HG03439 (cell line): ENCODE measurements at regions not wholly inside any gene's neighbourhood (a gene's known extent, or its start where the extent isn't known, plus 50 kb on each side); places are given as distances from the start of the nearest gene placed in this dataset.

ENCODE experiments used
- ATAC-seq: cut with Tn5 transposase; IDR thresholded peaks from one replicate; pipeline ENCODE4 v1.9.1; 2021; ENCODE audit warnings: mild to moderate bottlenecking, moderate library complexity; ENCODE audit not compliant: unreplicated experiment

DNA sequence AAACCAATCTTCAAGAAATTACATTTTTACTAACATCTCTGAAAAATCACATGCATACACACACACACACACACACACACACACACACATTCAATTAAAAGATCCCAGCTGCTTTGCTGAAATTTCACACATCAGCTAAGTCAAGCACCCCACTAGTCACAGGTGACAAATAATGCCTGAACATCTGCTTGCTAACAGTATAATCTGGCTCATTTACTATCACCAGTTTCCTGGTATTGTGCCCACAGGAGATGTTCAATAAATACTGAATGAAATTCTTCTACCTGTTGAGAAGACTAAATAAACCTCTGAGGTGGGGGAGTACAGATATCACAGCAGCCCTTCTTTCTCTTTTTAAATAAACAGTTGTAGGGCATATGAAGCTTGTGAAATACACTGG is 994.0 kb downstream of the ARAP2 start:
- no peak for ATAC-seq

DNA sequence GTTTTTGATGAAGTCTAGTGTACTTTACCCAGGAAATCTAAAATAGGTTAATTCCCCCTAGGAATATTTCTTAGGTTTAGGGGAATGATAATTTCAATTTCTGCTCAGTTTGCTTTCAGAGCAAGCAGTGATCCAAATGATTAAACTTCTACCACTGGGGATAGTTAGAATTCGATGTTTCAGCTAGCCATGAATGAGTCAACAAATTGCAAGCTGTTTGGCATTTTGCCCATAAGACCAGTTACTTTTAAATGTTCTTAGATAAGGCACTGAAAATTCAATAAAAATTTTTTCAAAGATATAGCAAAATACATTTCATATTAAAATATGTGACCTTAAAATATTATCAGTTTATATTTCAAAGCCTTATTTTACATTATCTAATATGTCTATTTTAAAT is 993.6 kb downstream of the ARAP2 start:
- ATAC-seq: no peak

DNA sequence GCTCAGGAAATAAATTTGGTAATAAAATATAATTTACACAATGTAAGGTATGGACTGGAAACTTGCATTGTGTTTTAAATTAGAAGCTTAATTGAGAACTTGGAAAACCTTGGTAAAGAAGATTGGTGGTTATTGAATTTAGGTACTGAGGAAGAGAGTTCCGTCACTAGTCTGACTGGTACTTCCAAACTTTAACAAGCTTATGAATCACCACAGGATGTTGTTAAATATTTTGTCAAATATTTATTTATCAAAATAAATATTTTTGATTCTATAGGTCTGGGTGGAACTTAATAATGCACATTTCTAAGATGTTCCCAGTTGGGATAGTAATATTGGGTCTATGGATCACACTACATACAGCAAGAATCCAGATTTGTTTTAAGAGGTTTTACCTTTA is 992.2 kb downstream of the ARAP2 start:
- ATAC-seq: no peak

DNA sequence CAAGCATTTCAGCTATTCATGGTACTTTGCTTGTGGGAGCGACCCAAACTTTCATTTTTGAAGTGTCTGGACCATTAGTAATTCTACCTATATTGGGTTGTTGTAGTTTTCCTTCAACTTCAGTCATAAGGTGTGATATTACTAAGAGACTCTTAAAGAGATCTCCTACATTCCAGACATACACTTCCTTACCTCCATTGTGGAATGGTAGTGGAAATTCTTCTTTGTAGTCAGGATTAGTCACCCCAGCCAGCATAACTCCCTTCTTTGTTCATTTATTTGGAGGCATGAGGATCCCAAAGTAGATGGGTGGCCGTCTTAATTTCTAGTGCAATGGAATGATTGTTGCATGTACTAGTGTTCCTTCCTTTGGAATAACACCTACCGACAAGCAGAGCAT is 991.4 kb downstream of the ARAP2 start:
- ATAC-seq: no peak

DNA sequence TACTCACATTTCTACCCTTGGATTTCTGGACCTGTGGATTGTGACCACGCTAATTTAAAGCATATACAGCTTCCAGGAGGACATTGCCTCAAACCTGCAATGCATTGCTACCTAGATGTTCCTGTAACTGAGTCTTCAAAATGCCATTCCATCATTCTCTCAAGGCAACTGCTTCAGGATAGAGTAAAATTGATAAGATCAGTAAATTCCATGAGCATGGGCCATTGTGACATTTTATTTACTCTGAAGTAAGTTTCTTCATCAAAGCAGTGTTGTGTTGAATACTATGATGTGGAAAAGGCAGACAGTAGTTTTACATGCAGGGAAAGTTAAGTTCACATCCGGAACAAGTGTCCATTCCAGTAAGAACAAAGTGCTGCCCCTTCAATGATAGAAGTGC is 991.0 kb downstream of the ARAP2 start:
- no peak for ATAC-seq

DNA sequence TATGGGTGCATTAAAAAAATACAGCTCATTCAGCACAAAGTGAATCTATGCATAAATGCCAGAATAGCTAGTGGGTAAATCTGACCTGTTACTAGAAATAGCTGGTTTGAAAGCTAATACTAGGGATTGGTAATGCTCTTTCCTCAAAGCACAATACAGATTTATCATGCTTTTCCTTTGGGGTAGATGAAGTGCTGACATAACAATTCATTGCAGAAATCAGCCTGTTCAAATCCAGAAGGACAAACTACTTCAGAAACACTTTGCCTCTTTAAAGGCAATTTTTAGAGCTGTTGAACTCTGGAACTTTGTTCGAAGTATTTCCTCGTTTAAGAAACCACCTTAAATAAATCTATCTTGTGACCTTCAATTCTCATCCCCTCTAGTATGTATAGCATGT is 957.9 kb downstream of the ARAP2 start:
- ATAC-seq: no peak

DNA sequence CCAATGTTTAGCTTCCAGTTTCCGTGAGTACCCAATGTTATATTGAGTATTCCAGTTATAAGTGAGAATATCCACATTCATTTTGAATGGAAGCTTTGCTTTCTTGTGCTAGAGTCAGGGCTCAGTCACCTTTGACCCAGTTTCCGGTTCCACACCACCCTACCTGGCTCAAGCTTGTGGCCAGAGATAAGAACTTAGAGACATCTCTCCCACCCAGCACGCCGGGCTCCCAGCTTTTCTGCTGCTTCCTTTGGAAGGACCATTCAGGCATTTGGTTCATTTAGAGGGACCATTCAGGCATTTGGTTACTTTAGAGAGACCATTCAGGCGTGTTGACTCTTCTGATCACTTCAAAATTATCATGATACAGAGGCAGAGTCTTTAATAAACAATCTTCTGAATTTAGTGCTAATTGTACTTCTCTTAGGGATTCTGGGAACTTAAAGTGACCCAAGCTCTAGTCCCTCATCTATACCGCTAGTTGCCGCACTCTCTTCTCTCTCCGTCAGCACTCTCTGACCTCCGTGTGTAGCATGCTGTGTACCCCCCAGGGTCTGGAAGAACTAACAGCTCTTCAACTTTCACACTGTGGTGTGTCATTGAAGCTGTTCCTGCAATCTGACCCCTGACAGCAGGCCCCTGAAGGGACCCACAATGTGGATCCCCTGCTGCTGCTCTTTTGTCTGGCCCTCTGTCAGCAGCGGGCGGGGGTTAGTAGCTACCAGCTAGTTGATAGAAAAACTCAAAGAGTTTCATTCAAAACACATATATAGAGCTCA is 943.1 kb downstream of the ARAP2 start:
- no peak for ATAC-seq

DNA sequence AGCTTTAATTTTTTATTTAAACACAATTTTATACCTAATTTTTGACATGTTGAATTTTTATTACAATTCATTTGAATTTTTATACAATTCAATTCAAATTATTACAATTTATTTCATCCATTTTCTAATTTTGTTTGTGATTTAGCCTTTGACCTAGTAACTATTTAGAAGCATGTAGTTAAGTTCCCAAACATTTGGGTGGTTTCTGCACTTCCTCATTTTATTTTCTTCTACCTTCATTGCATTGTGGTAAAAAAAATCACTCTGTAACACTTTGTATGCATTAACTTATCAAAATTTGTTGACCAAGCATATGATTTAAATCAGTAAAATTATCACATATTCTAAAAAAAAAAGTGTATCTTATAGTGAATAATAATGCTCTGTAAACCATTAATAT is 928.9 kb downstream of the ARAP2 start:
- no peak for ATAC-seq

DNA sequence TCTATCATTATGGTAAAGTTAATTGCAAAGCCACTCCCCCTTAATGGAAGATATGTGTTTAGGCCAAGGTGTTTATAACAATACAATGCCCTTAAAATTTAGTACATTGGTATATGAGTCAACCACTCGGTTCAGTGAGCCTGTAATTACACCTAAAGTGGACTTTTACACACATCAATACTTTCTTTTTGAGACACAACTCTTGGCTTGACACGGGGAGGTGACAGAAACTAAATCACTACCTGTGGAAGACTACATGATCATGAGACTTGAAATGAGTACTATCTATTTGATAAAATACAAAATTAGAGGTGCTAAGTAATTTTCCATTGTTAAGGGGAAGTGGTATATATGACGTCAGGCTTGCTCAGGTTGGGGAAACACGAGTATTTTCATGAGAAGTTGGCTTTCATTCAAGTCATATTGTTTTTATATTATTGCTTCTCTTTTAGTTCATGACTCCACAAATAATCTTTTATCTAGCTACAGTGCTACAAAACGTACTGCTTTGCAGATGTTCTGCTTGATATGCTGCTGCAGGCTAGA is 918.3 kb downstream of the ARAP2 start:
- ATAC-seq: no peak

DNA sequence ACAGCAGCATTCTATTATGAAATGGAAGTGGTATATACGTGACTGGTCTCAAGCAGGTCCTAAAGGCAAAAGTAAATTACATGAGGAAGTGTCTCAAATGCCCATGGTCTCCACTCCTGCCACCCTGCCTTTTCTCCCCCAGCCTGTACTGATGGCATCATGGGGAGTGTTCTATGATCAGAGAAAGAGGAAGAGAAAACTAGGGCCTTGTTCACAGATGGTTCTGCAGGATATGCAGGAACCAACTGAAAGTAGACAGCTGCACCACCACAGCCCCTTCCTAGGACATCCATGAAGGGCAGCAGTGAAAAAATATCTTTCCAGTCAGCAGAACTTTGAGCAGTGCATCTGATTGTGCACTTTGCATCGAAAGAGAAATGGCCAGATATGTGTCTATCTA is 901.5 kb downstream of the ARAP2 start:
- ATAC-seq: no peak

DNA sequence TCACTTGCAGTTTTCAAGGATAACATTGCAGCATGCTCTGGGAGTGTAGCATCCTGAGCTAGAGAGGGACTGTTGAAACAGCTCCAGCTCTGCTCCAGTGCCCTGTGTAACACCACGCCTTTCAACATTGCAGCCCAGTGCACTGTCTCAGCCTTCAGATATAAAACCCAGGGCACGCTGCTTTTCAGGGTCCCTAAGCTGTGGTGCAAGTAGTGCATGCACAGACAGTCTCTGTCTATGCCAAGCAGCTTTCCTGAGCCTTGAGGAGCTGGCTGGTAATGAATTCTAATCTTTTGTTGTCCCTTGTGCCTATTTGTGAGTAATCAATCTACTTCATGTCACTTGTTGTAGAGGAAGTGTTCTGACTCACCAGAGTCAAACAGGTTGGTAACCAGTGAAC is 897.0 kb downstream of the ARAP2 start:
- no peak for ATAC-seq

DNA sequence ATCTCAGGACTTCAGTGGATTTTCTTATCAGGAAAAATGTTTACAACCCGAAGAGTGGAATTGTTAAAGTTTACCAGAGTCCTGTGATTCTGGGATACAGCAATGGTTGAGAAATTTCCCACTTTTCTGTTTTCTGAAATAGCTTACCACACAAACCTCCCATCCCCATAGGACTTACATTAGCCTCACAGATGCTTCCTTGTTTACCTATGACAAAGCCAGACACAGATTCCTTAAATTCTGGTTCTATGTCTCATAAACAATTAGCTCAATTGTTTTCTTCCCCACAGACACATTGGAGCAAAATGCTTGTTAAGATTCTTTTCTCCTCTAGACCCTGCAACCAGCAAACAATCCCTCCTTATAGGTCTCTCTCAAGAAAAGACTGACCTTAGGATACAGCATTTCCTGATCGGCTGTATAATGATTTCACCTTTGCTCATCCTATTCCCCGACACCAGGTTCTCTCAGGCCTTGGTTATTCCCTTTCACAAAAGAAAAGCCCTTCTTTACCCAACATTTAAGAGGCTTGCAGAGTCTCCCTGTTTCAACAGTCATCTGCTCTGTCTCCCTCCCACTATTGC is 886.2 kb downstream of the ARAP2 start:
- ATAC-seq: no peak

DNA sequence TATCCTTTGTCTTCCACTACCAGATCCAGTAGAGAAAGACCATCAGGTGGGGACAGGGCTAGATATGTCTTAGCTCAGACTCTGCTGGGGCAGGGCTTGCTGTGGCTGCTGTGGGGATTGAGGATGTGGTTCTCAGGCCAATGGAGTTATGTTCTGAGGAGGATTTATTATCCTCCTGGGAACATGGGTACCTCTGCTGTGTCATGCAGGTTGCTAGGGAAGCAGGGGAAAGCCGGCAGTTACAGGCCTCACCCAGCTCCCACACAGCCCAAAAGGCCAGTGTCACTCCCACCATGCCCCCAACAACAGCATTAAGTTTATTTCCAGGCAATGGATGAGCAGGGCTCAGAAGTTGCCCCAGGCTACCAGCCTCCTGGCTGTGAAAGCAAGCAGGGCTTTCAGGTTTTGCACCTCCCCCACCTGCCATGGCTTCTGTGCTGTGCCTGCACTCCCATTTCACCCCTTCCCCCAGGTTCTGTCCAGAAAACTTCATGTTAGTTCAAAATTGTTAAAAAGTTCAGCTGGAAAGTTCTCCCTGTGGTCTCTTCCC is 879.9 kb downstream of the ARAP2 start:
- no peak for ATAC-seq

DNA sequence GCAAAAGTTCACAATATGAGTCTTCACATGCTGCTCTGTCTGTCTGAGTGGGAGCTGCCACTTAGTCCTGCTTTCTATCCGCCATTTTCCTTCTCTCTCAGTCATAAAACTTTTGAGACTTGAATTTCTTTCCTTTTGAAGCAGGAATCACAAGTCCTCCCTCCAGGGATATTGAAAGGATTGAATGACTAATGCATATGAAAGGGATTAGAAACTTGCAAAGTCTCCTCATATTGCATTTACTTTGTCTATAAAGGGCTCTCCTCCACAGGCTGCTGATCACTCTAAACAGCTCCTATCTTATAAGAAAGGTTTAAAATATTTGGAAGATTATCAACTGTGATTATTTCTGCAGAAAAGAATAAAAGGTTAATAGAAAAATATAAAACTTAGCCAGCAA is 879.1 kb downstream of the ARAP2 start:
- ATAC-seq: no peak

DNA sequence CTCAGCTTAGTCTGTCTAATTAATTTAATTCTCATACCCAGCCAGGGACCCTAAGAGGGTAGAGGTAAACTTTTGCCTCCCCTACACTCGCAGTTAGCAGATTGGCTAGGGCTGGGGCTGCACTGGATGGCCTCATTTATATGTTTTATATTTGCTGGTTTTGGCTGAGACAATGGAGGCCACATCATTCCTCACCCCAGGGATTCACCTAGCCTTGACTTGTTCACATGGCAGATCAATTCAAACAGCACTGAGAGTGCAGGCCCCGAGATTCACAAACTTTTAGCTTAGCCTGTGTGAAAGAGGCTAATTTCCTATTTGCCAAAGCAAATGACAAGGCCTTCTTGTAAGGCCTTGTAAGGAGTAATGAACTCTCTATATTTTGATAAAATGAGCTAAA is 844.4 kb downstream of the ARAP2 start:
- no peak for ATAC-seq

DNA sequence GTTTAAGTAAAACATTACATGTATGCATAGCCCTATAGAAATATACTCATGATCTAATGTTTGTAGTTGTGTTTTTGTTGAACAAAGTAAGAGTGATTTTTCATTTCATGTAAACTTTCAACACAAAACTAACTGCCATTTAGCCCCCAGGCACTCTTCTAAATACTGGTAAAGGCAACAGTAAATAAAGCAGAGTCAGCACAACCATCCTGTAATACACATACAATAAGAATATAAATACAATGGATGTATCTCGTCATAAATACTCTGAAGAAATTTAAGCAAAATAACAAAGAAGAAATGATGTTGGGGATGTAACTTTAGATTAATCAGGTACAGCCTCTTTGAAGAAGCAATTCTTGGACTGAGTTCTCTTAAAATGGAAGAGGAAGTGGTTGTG is 821.2 kb downstream of the ARAP2 start:
- no peak for ATAC-seq

DNA sequence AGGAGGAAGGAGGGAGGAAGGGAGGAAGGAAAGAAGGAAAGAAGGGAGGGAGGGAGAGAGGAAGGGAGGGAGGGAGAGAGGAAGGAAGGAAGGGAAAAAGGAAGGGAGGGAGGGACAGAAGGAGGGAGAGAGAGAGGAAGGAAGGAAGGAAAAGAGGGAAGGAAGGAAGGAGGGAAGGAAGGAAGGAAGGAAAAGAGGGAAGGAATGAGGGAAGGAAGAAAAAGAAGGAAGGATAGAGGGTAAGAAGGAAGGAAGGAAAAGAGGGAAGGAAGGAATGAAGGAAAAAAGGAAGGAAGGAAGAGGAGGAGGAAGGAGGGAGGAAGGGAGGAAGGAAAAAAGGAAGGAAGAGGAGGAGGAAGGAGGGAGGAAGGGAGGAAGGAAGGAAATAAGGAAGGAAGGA is 796.8 kb downstream of the ARAP2 start:
- no peak for ATAC-seq

DNA sequence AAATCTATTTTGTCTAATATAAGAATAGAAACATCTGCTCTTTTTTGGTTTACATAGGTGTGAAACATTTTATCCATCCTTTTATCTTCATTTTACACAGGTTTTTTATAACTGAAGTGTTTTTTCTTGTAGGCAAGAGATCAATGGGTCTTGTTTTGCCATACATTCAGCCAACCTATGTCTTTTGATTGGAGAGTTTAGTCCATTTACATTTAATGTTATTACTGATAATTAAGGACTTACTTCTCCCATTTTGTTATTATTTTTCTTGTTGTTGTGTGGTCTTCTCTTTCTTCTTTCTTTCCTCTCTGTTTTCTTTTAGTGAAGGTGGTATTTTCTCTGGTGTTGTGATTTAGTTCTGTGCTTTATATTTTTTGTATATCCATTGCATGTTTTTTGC is 785.3 kb downstream of the ARAP2 start:
- no peak for ATAC-seq

DNA sequence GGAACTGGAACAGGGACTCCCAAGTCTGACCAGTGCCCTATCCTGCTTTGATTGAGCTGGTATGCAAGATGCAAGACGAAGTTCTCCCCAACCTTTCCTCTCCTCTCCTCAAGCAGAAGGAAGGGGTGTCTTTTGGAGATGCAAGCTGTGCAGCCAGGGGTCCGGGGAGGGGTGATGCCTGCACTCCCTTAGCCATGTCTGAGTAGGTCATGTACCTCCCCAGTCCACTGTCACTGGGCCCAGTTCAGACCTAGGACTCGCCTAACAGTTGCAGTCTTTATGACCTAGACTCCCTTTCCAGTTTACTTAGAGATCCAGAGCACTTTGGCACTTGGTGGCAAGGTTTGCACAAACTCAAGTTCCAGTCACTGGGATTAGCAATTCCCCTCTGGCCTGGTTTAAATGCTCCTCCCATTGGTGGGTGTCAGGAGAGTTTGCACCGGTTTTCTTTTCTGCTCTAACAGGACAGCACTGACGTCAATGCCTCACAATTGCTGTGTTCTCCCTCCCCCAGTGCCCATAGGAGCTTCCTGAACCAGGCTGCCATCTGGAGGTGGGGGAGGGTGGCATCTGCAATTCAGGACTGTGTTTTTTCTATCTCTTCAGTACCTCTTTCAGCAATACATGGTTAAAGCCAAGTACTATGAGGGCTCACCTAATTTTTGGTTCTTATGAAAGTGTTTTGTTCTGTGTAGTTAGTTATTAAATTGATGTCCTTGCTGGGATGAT is 782.2 kb downstream of the ARAP2 start:
- ATAC-seq: no peak

DNA sequence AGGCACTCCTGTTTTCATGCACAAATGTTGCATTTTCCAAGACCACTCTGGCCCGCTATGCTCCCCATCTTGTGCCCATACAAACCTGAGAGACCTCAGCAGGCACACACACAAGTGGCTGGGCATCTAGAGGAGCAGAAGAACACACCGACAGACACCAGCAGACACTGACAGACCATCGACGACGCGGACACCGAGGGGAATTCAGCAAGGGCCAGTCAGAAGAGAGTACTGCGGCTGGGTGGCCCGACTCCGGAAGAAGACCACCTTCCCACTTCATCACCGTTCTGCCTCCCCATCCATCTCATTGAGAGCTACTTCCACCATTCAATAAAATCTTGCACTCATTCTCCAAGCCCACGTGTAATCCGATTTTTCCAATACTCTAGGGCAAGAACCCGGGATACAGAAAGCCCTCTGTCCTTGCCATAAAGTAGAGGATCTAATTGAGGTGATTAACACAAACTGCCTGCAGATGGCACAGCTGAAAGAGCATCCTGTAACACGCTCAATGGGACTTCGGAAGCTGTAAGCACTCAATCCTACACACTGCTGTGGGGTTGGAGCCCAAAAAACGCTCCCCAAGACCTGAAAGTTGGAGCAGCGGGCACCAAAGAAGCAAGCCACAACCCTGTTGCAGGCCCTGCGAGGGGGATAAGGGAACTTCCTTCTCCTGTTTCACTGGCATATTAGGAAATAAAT is 780.9 kb downstream of the ARAP2 start:
- ATAC-seq: no peak

DNA sequence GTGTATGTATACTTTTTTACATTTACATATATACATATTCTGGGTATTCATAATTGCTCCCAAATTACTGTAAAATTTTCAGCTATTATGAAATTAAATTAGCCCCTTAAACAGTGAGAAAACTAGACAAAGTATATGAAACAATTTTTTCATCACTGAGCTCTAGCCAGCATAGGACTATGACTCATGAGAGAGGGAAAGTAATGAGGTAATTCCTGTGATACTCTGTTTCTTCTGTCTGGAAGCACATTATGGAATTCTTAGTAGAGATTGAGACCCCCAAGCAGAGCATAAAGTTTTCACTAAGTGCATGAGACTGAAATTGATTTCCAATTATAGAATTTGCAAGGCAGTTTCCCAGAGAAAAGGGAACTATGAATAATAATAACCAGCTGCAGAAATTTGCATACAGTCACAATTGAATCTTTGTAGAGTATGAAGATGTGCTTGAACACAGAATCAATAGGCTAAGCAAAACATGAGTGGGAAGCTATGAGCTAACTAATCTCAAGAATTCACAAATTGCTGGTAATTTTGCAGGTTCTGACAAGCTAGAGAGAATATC is 779.3 kb downstream of the ARAP2 start:
- no peak for ATAC-seq
